Type B pancreatic cell (in vitro differentiated cells): ENCODE measurements at regions not wholly inside any gene's neighbourhood (a gene's known extent, or its start where the extent isn't known, plus 50 kb on each side); places are given as distances from the start of the nearest gene placed in this dataset.

Experiments
- DNase-seq: peaks from one replicate; pipeline ENCODE4 v3.0.0; 2021; ENCODE audit warnings: mixed read lengths; ENCODE audit not compliant: unreplicated experiment; ENCODE audit errors: extremely low spot score
- H3K27ac Mint-ChIP-seq: 2 replicates; pipeline ENCODE4 v1.8.0; 2021; ENCODE audit warnings: mild to moderate bottlenecking, mixed read lengths
- H3K27me3 Mint-ChIP-seq: 2 replicates; pipeline ENCODE4 v1.8.0; 2021; ENCODE audit warnings: mixed read lengths
- H3K36me3 Mint-ChIP-seq: 2 replicates; pipeline ENCODE4 v1.8.0; 2021; ENCODE audit warnings: mixed read lengths
- H3K4me1 Mint-ChIP-seq: one replicate; pipeline ENCODE4 v1.8.0; 2021; ENCODE audit warnings: mixed read lengths; ENCODE audit not compliant: unreplicated experiment
- H3K4me3 Mint-ChIP-seq: 2 replicates; pipeline ENCODE4 v1.8.0; 2021; ENCODE audit warnings: mild to moderate bottlenecking, mixed read lengths
- H3K9me3 Mint-ChIP-seq: 2 replicates; pipeline ENCODE4 v1.8.0; 2021; ENCODE audit warnings: mixed read lengths
- CTCF ChIP-seq: fragments of 200-600 bp; sonication (generic); conservative IDR thresholded peaks from 2 replicates; pipeline ENCODE4 v1.5.0; 2021; ENCODE audit warnings: antibody characterized with exemption, mild to moderate bottlenecking

GRCh38 chr10:4131407-4132215 lies 346.6 kb upstream of the KLF6 start:
- H3K4me3 Mint-ChIP-seq = no peak overlapping the region
- H3K9me3 Mint-ChIP-seq = peaks cover 12% of the 10 kb centered on the region
- DNase-seq = no peak
- H3K27me3 Mint-ChIP-seq = no peaks in the 10 kb centered on the region
- no peak overlapping the region for H3K27ac Mint-ChIP-seq
- H3K36me3 Mint-ChIP-seq = peaks cover 4% of the 10 kb centered on the region
- TF ChIP-seq CTCF = no peak
- H3K4me1 Mint-ChIP-seq = peaks cover 8% of the 10 kb centered on the region

DNA sequence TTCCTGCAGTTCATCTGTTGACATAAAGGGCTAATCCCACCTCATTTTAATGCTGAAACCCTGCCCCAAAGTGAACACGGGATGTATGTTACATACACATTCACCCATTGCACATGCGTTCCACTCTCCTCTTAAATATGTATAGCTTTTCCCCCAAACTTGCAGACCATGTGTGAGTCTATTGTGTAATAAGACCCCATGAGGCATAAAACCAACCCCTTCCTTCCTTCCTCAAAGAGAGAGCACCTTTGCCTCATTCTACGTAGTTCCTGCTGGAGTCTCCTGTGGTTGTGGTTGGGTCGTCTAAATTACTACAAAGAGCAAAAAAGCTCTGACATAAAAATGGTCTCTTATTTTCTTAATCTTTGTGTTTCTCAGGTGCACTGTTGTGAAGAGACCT lies 345.7 kb upstream of the KLF6 start:
- no peak for DNase-seq
- no peak for TF ChIP-seq CTCF
- Mint-ChIP-seq H3K4me1 (peaks cover 8% of the 10 kb centered on the region), H3K9me3 (peaks cover 18% of the 10 kb centered on the region), H3K4me3 (no peak overlapping the region), H3K27ac (no peak overlapping the region), H3K36me3 (peaks cover 4% of the 10 kb centered on the region), H3K27me3 (no peaks in the 10 kb centered on the region)

- Mint-ChIP-seq H3K4me1 (peaks cover 7% of the 10 kb centered on the region), H3K27me3 (no peaks in the 10 kb centered on the region), H3K9me3 (peaks cover 14% of the 10 kb centered on the region), H3K27ac (no peak overlapping the region), H3K36me3 (peaks cover 3% of the 10 kb centered on the region), H3K4me3 (no peak overlapping the region)
- DNase-seq = no peak
- TF ChIP-seq CTCF = no peak
Observed at GRCh38 chr10:4129866-4130477, 345.0 kb upstream of the KLF6 start.

GRCh38 chr10:4127518-4128315 lies 342.7 kb upstream of the KLF6 start:
- Mint-ChIP-seq H3K9me3 (peaks cover 7% of the 10 kb centered on the region), H3K27ac (no peak overlapping the region), H3K4me3 (no peak overlapping the region), H3K36me3 (no peaks in the 10 kb centered on the region), H3K27me3 (no peaks in the 10 kb centered on the region), H3K4me1 (no peaks in the 10 kb centered on the region)
- TF ChIP-seq CTCF = no peak
- DNase-seq = no peak

GRCh38 chr10:4125776-4126175 lies 340.8 kb upstream of the KLF6 start:
- peaks cover 7% of the 10 kb centered on the region for H3K9me3 Mint-ChIP-seq
- no peak for TF ChIP-seq CTCF
- no peak overlapping the region for H3K27ac Mint-ChIP-seq

More at GRCh38 chr10:4125776-4126175, 340.8 kb upstream of the KLF6 start:
- Mint-ChIP-seq H3K36me3 (no peaks in the 10 kb centered on the region), H3K4me1 (peaks cover 7% of the 10 kb centered on the region), H3K27me3 (no peaks in the 10 kb centered on the region), H3K4me3 (no peak overlapping the region)
- DNase-seq = no peak
